ENCODE measurements at regions not wholly inside any gene's neighbourhood (a gene's known extent, or its start where the extent isn't known, plus 50 kb on each side); places are given as distances from the start of the nearest gene placed in this dataset.

GRCh38 chr1:94683886-94684285 lies 136.3 kb upstream of the SLC44A3 start:
- DNase-seq (ENCODE audit: low read depth in 1 of 2, low spot score in 1 of 2), result no peak
- H3K27me3 ChIP-seq (ENCODE audit: insufficient read depth, poor library complexity, severe bottlenecking), result no peaks in the 10 kb centered on the region
- no peak overlapping the region for H3K27ac ChIP-seq (replicated peaks)
- H3K4me3 ChIP-seq (replicated peaks; ENCODE audit: insufficient read depth, low read length), result no peak overlapping the region
- TF ChIP-seq SPI1 (IDR thresholded peaks at IDR 0.05; ENCODE audit: borderline replicate concordance, low read depth), result no peak
- TF ChIP-seq, protein P1, sequence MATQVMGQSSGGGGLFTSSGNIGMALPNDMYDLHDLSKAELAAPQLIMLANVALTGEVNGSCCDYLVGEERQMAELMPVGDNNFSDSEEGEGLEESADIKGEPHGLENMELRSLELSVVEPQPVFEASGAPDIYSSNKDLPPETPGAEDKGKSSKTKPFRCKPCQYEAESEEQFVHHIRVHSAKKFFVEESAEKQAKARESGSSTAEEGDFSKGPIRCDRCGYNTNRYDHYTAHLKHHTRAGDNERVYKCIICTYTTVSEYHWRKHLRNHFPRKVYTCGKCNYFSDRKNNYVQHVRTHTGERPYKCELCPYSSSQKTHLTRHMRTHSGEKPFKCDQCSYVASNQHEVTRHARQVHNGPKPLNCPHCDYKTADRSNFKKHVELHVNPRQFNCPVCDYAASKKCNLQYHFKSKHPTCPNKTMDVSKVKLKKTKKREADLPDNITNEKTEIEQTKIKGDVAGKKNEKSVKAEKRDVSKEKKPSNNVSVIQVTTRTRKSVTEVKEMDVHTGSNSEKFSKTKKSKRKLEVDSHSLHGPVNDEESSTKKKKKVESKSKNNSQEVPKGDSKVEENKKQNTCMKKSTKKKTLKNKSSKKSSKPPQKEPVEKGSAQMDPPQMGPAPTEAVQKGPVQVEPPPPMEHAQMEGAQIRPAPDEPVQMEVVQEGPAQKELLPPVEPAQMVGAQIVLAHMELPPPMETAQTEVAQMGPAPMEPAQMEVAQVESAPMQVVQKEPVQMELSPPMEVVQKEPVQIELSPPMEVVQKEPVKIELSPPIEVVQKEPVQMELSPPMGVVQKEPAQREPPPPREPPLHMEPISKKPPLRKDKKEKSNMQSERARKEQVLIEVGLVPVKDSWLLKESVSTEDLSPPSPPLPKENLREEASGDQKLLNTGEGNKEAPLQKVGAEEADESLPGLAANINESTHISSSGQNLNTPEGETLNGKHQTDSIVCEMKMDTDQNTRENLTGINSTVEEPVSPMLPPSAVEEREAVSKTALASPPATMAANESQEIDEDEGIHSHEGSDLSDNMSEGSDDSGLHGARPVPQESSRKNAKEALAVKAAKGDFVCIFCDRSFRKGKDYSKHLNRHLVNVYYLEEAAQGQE (IDR thresholded peaks at IDR 0.05; ENCODE audit: insufficient replicate concordance, low read depth), result no peak
- TF ChIP-seq GABPA (IDR thresholded peaks at IDR 0.05; ENCODE audit: low read depth), result no peak
- TF ChIP-seq, protein P2, sequence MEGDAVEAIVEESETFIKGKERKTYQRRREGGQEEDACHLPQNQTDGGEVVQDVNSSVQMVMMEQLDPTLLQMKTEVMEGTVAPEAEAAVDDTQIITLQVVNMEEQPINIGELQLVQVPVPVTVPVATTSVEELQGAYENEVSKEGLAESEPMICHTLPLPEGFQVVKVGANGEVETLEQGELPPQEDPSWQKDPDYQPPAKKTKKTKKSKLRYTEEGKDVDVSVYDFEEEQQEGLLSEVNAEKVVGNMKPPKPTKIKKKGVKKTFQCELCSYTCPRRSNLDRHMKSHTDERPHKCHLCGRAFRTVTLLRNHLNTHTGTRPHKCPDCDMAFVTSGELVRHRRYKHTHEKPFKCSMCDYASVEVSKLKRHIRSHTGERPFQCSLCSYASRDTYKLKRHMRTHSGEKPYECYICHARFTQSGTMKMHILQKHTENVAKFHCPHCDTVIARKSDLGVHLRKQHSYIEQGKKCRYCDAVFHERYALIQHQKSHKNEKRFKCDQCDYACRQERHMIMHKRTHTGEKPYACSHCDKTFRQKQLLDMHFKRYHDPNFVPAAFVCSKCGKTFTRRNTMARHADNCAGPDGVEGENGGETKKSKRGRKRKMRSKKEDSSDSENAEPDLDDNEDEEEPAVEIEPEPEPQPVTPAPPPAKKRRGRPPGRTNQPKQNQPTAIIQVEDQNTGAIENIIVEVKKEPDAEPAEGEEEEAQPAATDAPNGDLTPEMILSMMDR (IDR thresholded peaks at IDR 0.05; ENCODE audit: insufficient read depth, low read length), result no peak
- no peak for TF ChIP-seq POLR2AphosphoS5 (IDR thresholded peaks at IDR 0.05; ENCODE audit: low read depth)

- TF ChIP-seq GABPA (IDR thresholded peaks at IDR 0.05; ENCODE audit: low read depth) (no peak), SPI1 (IDR thresholded peaks at IDR 0.05; ENCODE audit: borderline replicate concordance, low read depth) (no peak), POLR2AphosphoS5 (IDR thresholded peaks at IDR 0.05; ENCODE audit: low read depth) (no peak)
- TF ChIP-seq, protein P1 (IDR thresholded peaks at IDR 0.05; ENCODE audit: insufficient replicate concordance, low read depth), result no peak
- H3K27me3 ChIP-seq (ENCODE audit: insufficient read depth, poor library complexity, severe bottlenecking), result no peaks in the 10 kb centered on the region
These were observed 138.4 kb upstream of the F3 start for GRCh38 chr1:94680039-94680377.

GRCh38 chr1:94679332-94680038 lies 137.9 kb upstream of the F3 start:
- Histone ChIP-seq H3K4me3 (replicated peaks; ENCODE audit: insufficient read depth, low read length) (no peak overlapping the region), H3K27me3 (ENCODE audit: insufficient read depth, poor library complexity, severe bottlenecking) (no peaks in the 10 kb centered on the region), H3K27ac (replicated peaks) (no peak overlapping the region)
- DNase-seq (ENCODE audit: low read depth in 1 of 2, low spot score in 1 of 2), result no peak
- no peak for TF ChIP-seq POLR2AphosphoS5 (IDR thresholded peaks at IDR 0.05; ENCODE audit: low read depth)
- TF ChIP-seq, protein P1 (IDR thresholded peaks at IDR 0.05; ENCODE audit: insufficient replicate concordance, low read depth), result no peak
- no peak for TF ChIP-seq SPI1 (IDR thresholded peaks at IDR 0.05; ENCODE audit: borderline replicate concordance, low read depth)
- no peak for TF ChIP-seq GABPA (IDR thresholded peaks at IDR 0.05; ENCODE audit: low read depth)
- TF ChIP-seq, protein P2 (IDR thresholded peaks at IDR 0.05; ENCODE audit: insufficient read depth, low read length), result no peak

More at GRCh38 chr1:94680039-94680377, 138.4 kb upstream of the F3 start:
- DNase-seq (ENCODE audit: low read depth in 1 of 2, low spot score in 1 of 2), result no peak
- no peak overlapping the region for H3K27ac ChIP-seq (replicated peaks)
- H3K4me3 ChIP-seq (replicated peaks; ENCODE audit: insufficient read depth, low read length), result no peak overlapping the region
